CD14-positive monocyte (primary cell): ENCODE measurements at regions not wholly inside any gene's neighbourhood (a gene's known extent, or its start where the extent isn't known, plus 50 kb on each side); places are given as distances from the start of the nearest gene placed in this dataset.

Source experiments
- DNase-seq, 3 donors: peaks; one replicate each; pipeline ENCODE4 v3.0.0-alpha.2; 2011 to 2022
- H2AFZ ChIP-seq: 2 replicates; pipeline ENCODE4 v1.6.0; 2012; ENCODE audit warnings: mild to moderate bottlenecking, low read depth, low read length, inconsistent platforms; ENCODE audit not compliant: insufficient read depth, poor library complexity, severe bottlenecking
- H3K27ac ChIP-seq, 2 donors: 1 replicate in 1 of 2; 2 replicates in 1 of 2; pipeline ENCODE4 v1.5.1; 2012 to 2013; ENCODE audit warnings: low read length in 2 of 2, control low read depth in 1 of 2, inconsistent platforms in 1 of 2, low read depth in 1 of 2, mild to moderate bottlenecking in 1 of 2
- H3K27me3 ChIP-seq, 2 donors: one replicate each; pipeline versions ENCODE4 v1.6.0 to v1.6.1; 2011 to 2013; ENCODE audit warnings: low read length in 2 of 2; ENCODE audit not compliant: control insufficient read depth in 2 of 2, insufficient read depth in 2 of 2
- H3K36me3 ChIP-seq, 2 donors: replicated peaks in 1 of 2; 1 replicate in 1 of 2; 2 replicates in 1 of 2; pipeline versions ENCODE4 v1.5.1 to v1.6.1; 2012 to 2013; ENCODE audit warnings: low read length in 2 of 2, control low read depth in 1 of 2, inconsistent platforms in 1 of 2, mild to moderate bottlenecking in 1 of 2; ENCODE audit not compliant: insufficient read depth in 2 of 2, control insufficient read depth in 1 of 2
- H3K4me1 ChIP-seq, 2 donors: 1 replicate in 1 of 2; 2 replicates in 1 of 2; pipeline versions ENCODE4 v1.5.1 to v1.6.1; 2012 to 2013; ENCODE audit warnings: low read length in 2 of 2, control low read depth in 1 of 2, inconsistent platforms in 1 of 2, mild to moderate bottlenecking in 1 of 2, moderate library complexity in 1 of 2; ENCODE audit not compliant: insufficient read depth in 2 of 2, control insufficient read depth in 1 of 2
- H3K4me2 ChIP-seq: replicated peaks from 2 replicates; pipeline ENCODE3; 2012; ENCODE audit warnings: low read length, moderate library complexity, mild to moderate bottlenecking; ENCODE audit not compliant: poor library complexity, severe bottlenecking; ENCODE audit errors: extremely low read depth
- H3K4me3 ChIP-seq, 3 experiments: fragments of 200-600 bp in 1 of 3; sonication (generic) in 1 of 3; replicated peaks in 1 of 3; 1 replicate in 2 of 3; 2 replicates in 1 of 3; pipeline ENCODE4 v1.5.1; 2011 to 2013; ENCODE audit warnings: low read length in 3 of 3, mild to moderate bottlenecking in 3 of 3, control low read depth in 2 of 3, low read depth in 2 of 3, inconsistent platforms in 1 of 3, moderate library complexity in 1 of 3
- H3K79me2 ChIP-seq: 2 replicates; pipeline ENCODE4 v1.6.0; 2012; ENCODE audit warnings: mild to moderate bottlenecking, control low read depth, inconsistent platforms, low read length, moderate library complexity; ENCODE audit not compliant: insufficient read depth
- H3K9ac ChIP-seq: 2 replicates; pipeline ENCODE4 v1.6.0; 2017; ENCODE audit warnings: low read length, mild to moderate bottlenecking; ENCODE audit not compliant: insufficient read depth, poor library complexity, severe bottlenecking
- H3K9me3 ChIP-seq, 2 donors: replicated peaks in 1 of 2; 1 replicate in 1 of 2; 2 replicates in 1 of 2; pipeline versions ENCODE4 v1.5.1 to v1.6.1; 2012 to 2013; ENCODE audit warnings: low read length in 2 of 2, control low read depth in 1 of 2; ENCODE audit not compliant: control insufficient read depth in 1 of 2, insufficient read depth in 1 of 2
- H4K20me1 ChIP-seq: 2 replicates; pipeline ENCODE4 v1.6.0; 2012; ENCODE audit warnings: mild to moderate bottlenecking, low read length, control low read depth, moderate library complexity; ENCODE audit not compliant: insufficient read depth
- H3K27ac Mint-ChIP-seq, 7 donors: one replicate each; pipeline ENCODE4 v1.8.0; 2020; ENCODE audit warnings: mild to moderate bottlenecking in 7 of 7, mixed read lengths in 7 of 7, moderate library complexity in 6 of 7, inconsistent platforms in 2 of 7
- H3K27me3 Mint-ChIP-seq, 3 donors: one replicate each; pipeline ENCODE4 v1.8.0; 2021 to 2022; ENCODE audit warnings: low read depth in 3 of 3, mild to moderate bottlenecking in 3 of 3, mixed read lengths in 3 of 3, moderate library complexity in 3 of 3, inconsistent platforms in 1 of 3
- H3K36me3 Mint-ChIP-seq, 2 donors: one replicate each; pipeline ENCODE4 v1.8.0; 2020; ENCODE audit warnings: mixed read lengths in 2 of 2, inconsistent platforms in 1 of 2, mild to moderate bottlenecking in 1 of 2
- H3K4me1 Mint-ChIP-seq: one replicate; pipeline ENCODE4 v1.8.0; 2020; ENCODE audit warnings: mild to moderate bottlenecking, mixed read lengths
- H3K4me3 Mint-ChIP-seq, 2 donors: one replicate each; pipeline ENCODE4 v1.8.0; 2020; ENCODE audit warnings: mild to moderate bottlenecking in 2 of 2, mixed read lengths in 2 of 2, moderate library complexity in 1 of 2
- H3K9me3 Mint-ChIP-seq, 7 donors: one replicate each; pipeline ENCODE4 v1.8.0; 2020 to 2022; ENCODE audit warnings: mixed read lengths in 7 of 7, mild to moderate bottlenecking in 6 of 7, moderate library complexity in 6 of 7, inconsistent platforms in 2 of 7
- CTCF ChIP-seq: fragments of 200-600 bp; IDR thresholded peaks from one replicate; pipeline ENCODE4 v1.8.0; 2022; ENCODE audit warnings: antibody characterized with exemption, mild to moderate bottlenecking
- WGBS: methylation state at CpG from one replicate; pipeline ENCODE4 v1.1.5; 2013; ENCODE audit warnings: missing lambda C conversion rate; ENCODE audit not compliant: insufficient coverage; 5-methylcytosine and 5-hydroxymethylcytosine counted together
- intact Hi-C, 2 donors: fragments of 100-400 bp; cut with micrococcal nuclease; formaldehyde crosslinking; loops; one replicate each; pipeline versions ENCODE4 v1.15.0 to v1.15.1; 2023

GRCh38 chr5:137563301-137563645 is 64.1 kb upstream of the SPOCK1 start:
- H3K4me2 ChIP-seq: peak overlapping the region; percentile 73
- peaks cover 14 to 20% of the 10 kb centered on the region in 2 donors for H3K36me3 Mint-ChIP-seq

GRCh38 chr5:137561608-137562007 is 62.5 kb upstream of the SPOCK1 start:
- intact Hi-C loops: no loop called here
- Histone ChIP-seq H3K4me3 (no peak overlapping the region), H3K79me2 (no peaks in the 10 kb centered on the region), H3K9me3 (no peaks in the 10 kb centered on the region), H3K27me3 (no peaks in the 10 kb centered on the region), H3K36me3 (no peaks in the 10 kb centered on the region), H4K20me1 (no peaks in the 10 kb centered on the region), H3K4me1 (peaks cover 43 to 58% of the 10 kb centered on the region in 2 donors), H3K9ac (no peak overlapping the region), H3K27ac (no peak overlapping the region), H2AFZ (no peak overlapping the region), H3K4me2 (no peak overlapping the region)
- DNase-seq: no peak
- Mint-ChIP-seq H3K27me3 (peaks cover 0 to 4% (median 3%) of the 10 kb centered on the region in 3 donors), H3K27ac (peak overlapping the region in 1 of 7 donors; percentile 37), H3K9me3 (peaks cover 0 to 5% (median 2%) of the 10 kb centered on the region in 7 donors), H3K36me3 (peaks cover 17 to 22% of the 10 kb centered on the region in 2 donors), H3K4me3 (no peak overlapping the region), H3K4me1 (peaks cover 58% of the 10 kb centered on the region)
- TF ChIP-seq CTCF: no peak

More at GRCh38 chr5:137563301-137563645, 64.1 kb upstream of the SPOCK1 start:
- H3K36me3 ChIP-seq: no peaks in the 10 kb centered on the region
- Mint-ChIP-seq H3K4me1 (peaks cover 66% of the 10 kb centered on the region), H3K27ac (peak overlapping the region in 6 of 7 donors; percentile 23 to 94 (median 89)), H3K4me3 (peak overlapping the region in 1 of 2 donors; percentile 76), H3K27me3 (peaks cover 0 to 8% (median 1%) of the 10 kb centered on the region in 3 donors), H3K9me3 (peaks cover 0 to 3% (median 0%) of the 10 kb centered on the region in 7 donors)
- H2AFZ ChIP-seq: peak overlapping the region; percentile 70
- H3K4me1 ChIP-seq: peaks cover 51 to 69% of the 10 kb centered on the region in 2 donors
- H3K4me3 ChIP-seq: peak overlapping the region in 1 of 3 experiments; percentile 67
- H3K27ac ChIP-seq: peak overlapping the region; percentile 27 to 82
- H4K20me1 ChIP-seq: no peaks in the 10 kb centered on the region
- H3K9ac ChIP-seq: no peak overlapping the region
- no peaks in the 10 kb centered on the region for H3K79me2 ChIP-seq
- intact Hi-C loops: no loop called here
- no peak for DNase-seq
- WGBS: 92% methylated on average over 1 of the region's 2 CpGs
- H3K9me3 ChIP-seq: no peaks in the 10 kb centered on the region
- no peak for TF ChIP-seq CTCF
- no peaks in the 10 kb centered on the region for H3K27me3 ChIP-seq
